ENCODE measurements at regions not wholly inside any gene's neighbourhood (a gene's known extent, or its start where the extent isn't known, plus 50 kb on each side); places are given as distances from the start of the nearest gene placed in this dataset.

- TF ChIP-seq CTCF (IDR thresholded peaks at IDR 0.05; ENCODE audit: low read depth, low read length) (no peak), POLR2A (IDR thresholded peaks at IDR 0.05; ENCODE audit: extremely low read depth, insufficient read length) (no peak), MAX (IDR thresholded peaks at IDR 0.05; ENCODE audit: low read depth, low read length) (no peak)
These were observed 134.1 kb upstream of the LGALSL start for GRCh38 chr2:64319896-64320295.
